ENCODE measurements at regions not wholly inside any gene's neighbourhood (a gene's known extent, or its start where the extent isn't known, plus 50 kb on each side); places are given as distances from the start of the nearest gene placed in this dataset.

DNA sequence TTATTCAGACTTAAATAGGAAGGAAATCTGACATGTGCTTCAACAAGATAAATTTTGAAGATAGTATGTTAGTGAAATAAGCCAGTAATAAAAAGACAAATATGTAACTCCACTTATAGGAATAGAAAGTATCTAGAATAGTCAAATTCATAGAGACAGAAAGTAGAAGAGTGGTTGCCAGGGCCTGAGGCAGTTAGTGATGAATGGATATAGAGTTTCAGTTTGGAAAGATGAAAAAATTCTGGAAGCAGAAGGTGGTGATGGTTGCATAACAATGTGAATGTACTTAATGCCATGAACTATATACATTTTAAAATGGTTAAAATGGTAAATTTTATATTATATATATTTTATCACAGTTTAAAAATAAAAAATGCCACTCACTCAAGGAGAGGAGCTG lies 54.3 kb downstream of the HAND2 start:
- no peaks in the 10 kb centered on the region for H3K9me3 ChIP-seq

DNA sequence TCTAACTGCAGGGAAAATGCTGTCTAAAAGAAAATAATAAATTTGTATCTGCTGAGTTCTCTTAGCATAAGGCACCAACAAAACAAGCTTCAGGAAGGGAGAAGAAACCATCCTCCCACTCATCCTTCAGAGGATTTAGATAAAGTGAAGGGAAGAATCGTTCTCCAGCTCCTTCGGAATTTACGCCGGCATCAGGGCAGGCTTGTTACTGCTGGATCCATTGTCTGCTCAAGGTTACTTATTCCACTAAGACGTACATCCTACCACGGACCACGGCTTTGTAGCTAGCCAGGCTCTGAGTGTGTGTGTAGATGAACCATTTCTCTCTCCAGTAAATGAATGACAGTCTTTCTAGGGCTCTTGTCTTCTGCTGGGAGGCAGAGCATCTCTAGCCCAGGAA lies 60.4 kb downstream of the HAND2 start:
- no peak overlapping the region for H3K9ac ChIP-seq
- no peaks in the 10 kb centered on the region for H3K4me1 ChIP-seq (ENCODE audit: control insufficient read depth in 1 of 2, insufficient read depth in 2 of 2, low read depth in 1 of 2, low read length in 1 of 2)
- WGBS (ENCODE audit: low lambda C conversion rate) = 93% methylated on average over 7 of the region's 7 CpGs
- no peak overlapping the region for H3K4me2 ChIP-seq
- no peaks in the 10 kb centered on the region for H3K79me2 ChIP-seq (ENCODE audit: insufficient read depth)
- H3K27me3 ChIP-seq (ENCODE audit: insufficient read depth) = no peaks in the 10 kb centered on the region
- no peaks in the 10 kb centered on the region for H3K36me3 ChIP-seq (replicated peaks in 1 of 2; ENCODE audit: control insufficient read depth in 1 of 2, insufficient read depth in 2 of 2, low read length in 1 of 2)
- no peaks in the 10 kb centered on the region for H3K9me2 ChIP-seq
- no peaks in the 10 kb centered on the region for H3K9me3 ChIP-seq
- no peaks in the 10 kb centered on the region for H4K20me1 ChIP-seq (ENCODE audit: insufficient read depth)
- H3F3A ChIP-seq (replicated peaks; ENCODE audit: insufficient read depth) = no peaks in the 10 kb centered on the region
- DNase-seq = no peak
- TF ChIP-seq, protein P1, sequence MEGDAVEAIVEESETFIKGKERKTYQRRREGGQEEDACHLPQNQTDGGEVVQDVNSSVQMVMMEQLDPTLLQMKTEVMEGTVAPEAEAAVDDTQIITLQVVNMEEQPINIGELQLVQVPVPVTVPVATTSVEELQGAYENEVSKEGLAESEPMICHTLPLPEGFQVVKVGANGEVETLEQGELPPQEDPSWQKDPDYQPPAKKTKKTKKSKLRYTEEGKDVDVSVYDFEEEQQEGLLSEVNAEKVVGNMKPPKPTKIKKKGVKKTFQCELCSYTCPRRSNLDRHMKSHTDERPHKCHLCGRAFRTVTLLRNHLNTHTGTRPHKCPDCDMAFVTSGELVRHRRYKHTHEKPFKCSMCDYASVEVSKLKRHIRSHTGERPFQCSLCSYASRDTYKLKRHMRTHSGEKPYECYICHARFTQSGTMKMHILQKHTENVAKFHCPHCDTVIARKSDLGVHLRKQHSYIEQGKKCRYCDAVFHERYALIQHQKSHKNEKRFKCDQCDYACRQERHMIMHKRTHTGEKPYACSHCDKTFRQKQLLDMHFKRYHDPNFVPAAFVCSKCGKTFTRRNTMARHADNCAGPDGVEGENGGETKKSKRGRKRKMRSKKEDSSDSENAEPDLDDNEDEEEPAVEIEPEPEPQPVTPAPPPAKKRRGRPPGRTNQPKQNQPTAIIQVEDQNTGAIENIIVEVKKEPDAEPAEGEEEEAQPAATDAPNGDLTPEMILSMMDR (IDR thresholded peaks at IDR 0.05) = no peak
- TF ChIP-seq, protein P2, sequence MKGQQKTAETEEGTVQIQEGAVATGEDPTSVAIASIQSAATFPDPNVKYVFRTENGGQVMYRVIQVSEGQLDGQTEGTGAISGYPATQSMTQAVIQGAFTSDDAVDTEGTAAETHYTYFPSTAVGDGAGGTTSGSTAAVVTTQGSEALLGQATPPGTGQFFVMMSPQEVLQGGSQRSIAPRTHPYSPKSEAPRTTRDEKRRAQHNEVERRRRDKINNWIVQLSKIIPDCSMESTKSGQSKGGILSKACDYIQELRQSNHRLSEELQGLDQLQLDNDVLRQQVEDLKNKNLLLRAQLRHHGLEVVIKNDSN (IDR thresholded peaks at IDR 0.05; ENCODE audit: borderline replicate concordance, low read depth) = no peak
- no peak for TF ChIP-seq RCOR1 (IDR thresholded peaks at IDR 0.05; ENCODE audit: low read length)
- no peak for TF ChIP-seq NRF1 (IDR thresholded peaks at IDR 0.05; ENCODE audit: low read depth, low read length)
- TF ChIP-seq, protein P3, sequence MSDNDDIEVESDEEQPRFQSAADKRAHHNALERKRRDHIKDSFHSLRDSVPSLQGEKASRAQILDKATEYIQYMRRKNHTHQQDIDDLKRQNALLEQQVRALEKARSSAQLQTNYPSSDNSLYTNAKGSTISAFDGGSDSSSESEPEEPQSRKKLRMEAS (IDR thresholded peaks at IDR 0.05; ENCODE audit: low read depth) = no peak
- TF ChIP-seq YY1 (IDR thresholded peaks at IDR 0.05; ENCODE audit: low read depth) = no peak
- TF ChIP-seq MXI1 (IDR thresholded peaks at IDR 0.05; ENCODE audit: low read depth, low read length) = no peak
- TF ChIP-seq RXRA (IDR thresholded peaks at IDR 0.05; ENCODE audit: borderline replicate concordance, low read depth) = no peak
- no peak for TF ChIP-seq TEAD4 (IDR thresholded peaks at IDR 0.05; ENCODE audit: borderline replicate concordance, insufficient read depth)
- no peak for TF ChIP-seq SMC3 (IDR thresholded peaks at IDR 0.05; ENCODE audit: low read depth, low read length)
- no peak for TF ChIP-seq POLR2AphosphoS5 (IDR thresholded peaks at IDR 0.05; ENCODE audit: low read depth, low read length)
- no peak overlapping the region for H3K4me3 ChIP-seq (ENCODE audit: low read depth in 2 of 2, low read length in 1 of 2)
- H3K27ac ChIP-seq (ENCODE audit: low read depth in 2 of 2, low read length in 1 of 2) = no peak overlapping the region
- H2AFZ ChIP-seq (ENCODE audit: low read depth) = no peak overlapping the region
- POLR2A ChIA-PET = no interaction called here
- CTCF ChIA-PET = no interaction called here

More for the DNA sequence above, 54.3 kb downstream of the HAND2 start:
- Histone ChIP-seq H3K27ac (ENCODE audit: low read depth in 2 of 2, low read length in 1 of 2) (no peak overlapping the region), H3K4me2 (no peak overlapping the region), H3K27me3 (ENCODE audit: insufficient read depth) (no peaks in the 10 kb centered on the region), H3K79me2 (ENCODE audit: insufficient read depth) (no peaks in the 10 kb centered on the region), H3K4me3 (ENCODE audit: low read depth in 2 of 2, low read length in 1 of 2) (no peak overlapping the region), H2AFZ (ENCODE audit: low read depth) (no peak overlapping the region), H3K9me2 (no peaks in the 10 kb centered on the region), H3K9ac (no peak overlapping the region), H3K4me1 (ENCODE audit: control insufficient read depth in 1 of 2, insufficient read depth in 2 of 2, low read depth in 1 of 2, low read length in 1 of 2) (peaks cover 0 to 15% of the 10 kb centered on the region in 2 experiments; a peak in 3 of 4 replicates), H4K20me1 (ENCODE audit: insufficient read depth) (no peaks in the 10 kb centered on the region), H3K36me3 (replicated peaks in 1 of 2; ENCODE audit: control insufficient read depth in 1 of 2, insufficient read depth in 2 of 2, low read length in 1 of 2) (no peaks in the 10 kb centered on the region), H3F3A (replicated peaks; ENCODE audit: insufficient read depth) (peaks cover 11% of the 10 kb centered on the region)
- POLR2A ChIA-PET = no interaction called here
- TF ChIP-seq GATA2 (CRISPR knock-in tag; IDR thresholded peaks at IDR 0.05) (no peak), ELF1 (IDR thresholded peaks at IDR 0.05) (no peak), TCF12 (IDR thresholded peaks at IDR 0.05) (no peak), MXI1 (IDR thresholded peaks at IDR 0.05; ENCODE audit: low read depth, low read length) (no peak), YY1 (IDR thresholded peaks at IDR 0.05; ENCODE audit: low read depth) (no peak), GABPA (IDR thresholded peaks at IDR 0.05; ENCODE audit: low read depth) (no peak), MEF2A (IDR thresholded peaks at IDR 0.05; ENCODE audit: borderline replicate concordance, low read depth) (no peak), RCOR1 (IDR thresholded peaks at IDR 0.05; ENCODE audit: low read length) (no peak), NFIC (IDR thresholded peaks at IDR 0.05; ENCODE audit: borderline replicate concordance) (no peak), FOXJ3 (CRISPR knock-in tag; IDR thresholded peaks at IDR 0.05) (no peak), TEAD4 (IDR thresholded peaks at IDR 0.05; ENCODE audit: borderline replicate concordance, insufficient read depth) (no peak), EZH2phosphoT487 (IDR thresholded peaks at IDR 0.05; ENCODE audit: borderline replicate concordance, low read depth) (no peak), JUND (IDR thresholded peaks at IDR 0.05) (no peak), RAD21 (IDR thresholded peaks at IDR 0.05; ENCODE audit: low read length) (no peak)
- TF ChIP-seq, protein P4, sequence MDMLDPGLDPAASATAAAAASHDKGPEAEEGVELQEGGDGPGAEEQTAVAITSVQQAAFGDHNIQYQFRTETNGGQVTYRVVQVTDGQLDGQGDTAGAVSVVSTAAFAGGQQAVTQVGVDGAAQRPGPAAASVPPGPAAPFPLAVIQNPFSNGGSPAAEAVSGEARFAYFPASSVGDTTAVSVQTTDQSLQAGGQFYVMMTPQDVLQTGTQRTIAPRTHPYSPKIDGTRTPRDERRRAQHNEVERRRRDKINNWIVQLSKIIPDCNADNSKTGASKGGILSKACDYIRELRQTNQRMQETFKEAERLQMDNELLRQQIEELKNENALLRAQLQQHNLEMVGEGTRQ (IDR thresholded peaks at IDR 0.05; ENCODE audit: borderline replicate concordance, low read depth, low read length) = no peak
- TF ChIP-seq, protein P3 (IDR thresholded peaks at IDR 0.05; ENCODE audit: low read depth) = no peak
- TF ChIP-seq, protein P5, sequence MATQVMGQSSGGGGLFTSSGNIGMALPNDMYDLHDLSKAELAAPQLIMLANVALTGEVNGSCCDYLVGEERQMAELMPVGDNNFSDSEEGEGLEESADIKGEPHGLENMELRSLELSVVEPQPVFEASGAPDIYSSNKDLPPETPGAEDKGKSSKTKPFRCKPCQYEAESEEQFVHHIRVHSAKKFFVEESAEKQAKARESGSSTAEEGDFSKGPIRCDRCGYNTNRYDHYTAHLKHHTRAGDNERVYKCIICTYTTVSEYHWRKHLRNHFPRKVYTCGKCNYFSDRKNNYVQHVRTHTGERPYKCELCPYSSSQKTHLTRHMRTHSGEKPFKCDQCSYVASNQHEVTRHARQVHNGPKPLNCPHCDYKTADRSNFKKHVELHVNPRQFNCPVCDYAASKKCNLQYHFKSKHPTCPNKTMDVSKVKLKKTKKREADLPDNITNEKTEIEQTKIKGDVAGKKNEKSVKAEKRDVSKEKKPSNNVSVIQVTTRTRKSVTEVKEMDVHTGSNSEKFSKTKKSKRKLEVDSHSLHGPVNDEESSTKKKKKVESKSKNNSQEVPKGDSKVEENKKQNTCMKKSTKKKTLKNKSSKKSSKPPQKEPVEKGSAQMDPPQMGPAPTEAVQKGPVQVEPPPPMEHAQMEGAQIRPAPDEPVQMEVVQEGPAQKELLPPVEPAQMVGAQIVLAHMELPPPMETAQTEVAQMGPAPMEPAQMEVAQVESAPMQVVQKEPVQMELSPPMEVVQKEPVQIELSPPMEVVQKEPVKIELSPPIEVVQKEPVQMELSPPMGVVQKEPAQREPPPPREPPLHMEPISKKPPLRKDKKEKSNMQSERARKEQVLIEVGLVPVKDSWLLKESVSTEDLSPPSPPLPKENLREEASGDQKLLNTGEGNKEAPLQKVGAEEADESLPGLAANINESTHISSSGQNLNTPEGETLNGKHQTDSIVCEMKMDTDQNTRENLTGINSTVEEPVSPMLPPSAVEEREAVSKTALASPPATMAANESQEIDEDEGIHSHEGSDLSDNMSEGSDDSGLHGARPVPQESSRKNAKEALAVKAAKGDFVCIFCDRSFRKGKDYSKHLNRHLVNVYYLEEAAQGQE (IDR thresholded peaks at IDR 0.05; ENCODE audit: low read depth, low read length) = no peak
- DNase-seq = no peak
- CTCF ChIA-PET = interaction anchor here (1.2 to 1.6 kb wide), 2 partner anchors 29 to 156 kb away, joined by 3 to 4 read pairs; no protein-coding TSS in a partner anchor
